Activated gamma-delta T cell (primary cell): ENCODE measurements at regions not wholly inside any gene's neighbourhood (a gene's known extent, or its start where the extent isn't known, plus 50 kb on each side); places are given as distances from the start of the nearest gene placed in this dataset.
"Not testable (repeated sequence)": the region's sequence is repeated elsewhere in the genome, so short reads cannot be mapped to it uniquely, and the experiment has no call there.

Source experiments
- DNase-seq: peaks from one replicate; lab custom pipeline; 2025; lab: John Stamatoyannopoulos, UW

- DNase-seq, result no peak
Measured at GRCh38 chr2:59798687-59799232, 754.7 kb downstream of the BCL11A start.

- DNase-seq, result no peak
Measured at GRCh38 chr2:59791004-59791618, 762.3 kb downstream of the BCL11A start.

GRCh38 chr2:59790186-59791003 lies 763.1 kb downstream of the BCL11A start:
- no peak for DNase-seq

DNA sequence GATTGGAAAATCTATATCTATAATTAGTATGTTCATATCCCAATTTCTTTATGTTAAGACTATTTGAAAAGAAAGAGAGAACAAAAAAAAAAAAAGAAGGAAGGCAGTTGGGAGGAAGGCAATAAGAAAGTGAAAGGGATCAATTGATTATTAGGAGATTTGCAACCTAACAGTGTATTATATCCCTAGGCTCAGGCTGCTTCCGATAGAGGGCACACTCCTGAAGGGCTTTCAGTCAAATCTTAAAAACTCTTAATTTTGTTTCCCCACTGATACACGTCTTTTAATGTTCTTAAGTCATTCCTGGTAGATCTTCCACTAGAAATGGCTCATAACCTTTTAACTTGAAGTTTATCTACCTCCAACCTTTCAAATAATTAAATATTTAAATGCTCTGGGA lies 763.9 kb downstream of the BCL11A start:
- no peak for DNase-seq

DNA sequence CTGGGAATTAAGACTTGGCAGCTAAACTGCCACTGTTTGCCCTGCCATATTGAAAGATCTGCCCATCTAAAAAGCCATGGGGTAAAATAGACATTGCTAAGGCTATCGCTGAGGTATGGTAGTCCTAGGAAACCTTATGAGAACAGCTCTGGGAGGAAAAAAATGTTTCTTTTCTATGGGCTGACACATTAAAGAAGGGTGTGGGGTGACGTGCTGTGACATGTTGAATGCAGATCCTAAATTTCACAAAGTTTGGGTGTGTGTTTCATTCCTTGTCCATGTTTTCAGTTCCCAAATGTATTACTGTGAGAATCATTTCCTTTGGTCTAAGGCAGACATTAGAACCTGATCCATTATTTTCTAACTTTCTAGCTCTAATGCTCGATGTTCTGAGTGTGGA lies 766.4 kb downstream of the BCL11A start:
- no peak for DNase-seq

- DNase-seq, result no peak
Measured at GRCh38 chr2:59786684-59787083, 766.8 kb downstream of the BCL11A start.

DNA sequence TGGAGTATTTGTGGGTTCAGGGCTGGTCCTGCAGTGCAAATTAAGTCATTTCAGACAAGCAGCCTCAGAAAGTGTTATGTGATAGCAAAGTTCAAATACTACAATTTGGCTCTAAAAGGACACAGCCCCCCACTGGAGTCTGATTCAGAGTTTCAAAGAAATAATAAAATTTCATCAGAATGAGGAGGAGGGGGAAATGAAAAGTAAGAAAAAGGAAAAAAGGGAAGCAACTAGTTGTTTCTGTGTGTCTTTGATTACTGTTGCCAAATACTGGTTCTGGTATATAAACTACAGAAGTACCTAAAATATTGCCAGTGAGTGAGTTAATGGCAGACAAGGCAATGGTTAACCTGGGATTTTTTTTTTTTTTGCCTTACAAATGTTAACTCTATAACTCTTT lies 773.9 kb downstream of the BCL11A start:
- no peak for DNase-seq

- DNase-seq, result no peak
Measured at GRCh38 chr2:59777120-59777519, 776.3 kb downstream of the BCL11A start.

- no peak for DNase-seq
Measured at GRCh38 chr2:59776726-59777008, 776.8 kb downstream of the BCL11A start.

GRCh38 chr2:59774821-59775433 lies 778.5 kb downstream of the BCL11A start:
- no peak for DNase-seq

- no peak for DNase-seq
Measured at GRCh38 chr2:59770651-59771050, 782.8 kb downstream of the BCL11A start.

- no peak for DNase-seq
Measured at GRCh38 chr2:59761966-59762365, 791.5 kb downstream of the BCL11A start.

DNA sequence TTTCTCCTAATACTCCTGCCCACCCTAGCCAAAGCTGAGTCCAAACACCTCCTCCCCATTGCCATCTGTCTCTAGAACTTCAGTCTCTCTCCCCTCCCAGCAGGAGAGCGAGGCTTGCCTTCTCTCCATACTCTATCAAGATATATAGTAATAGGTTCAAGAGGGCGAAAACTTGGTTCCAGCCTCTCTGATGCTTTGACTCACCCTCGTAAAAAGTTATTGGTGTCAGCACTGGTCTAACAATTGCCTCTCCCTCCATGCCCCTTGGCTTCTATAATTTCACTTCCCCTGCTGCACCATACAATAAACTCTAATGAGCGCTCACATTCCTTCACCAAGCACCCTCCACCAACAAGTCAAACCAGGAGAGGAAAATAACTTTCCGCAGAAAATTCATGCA lies 797.3 kb downstream of the BCL11A start:
- DNase-seq, result no peak

DNA sequence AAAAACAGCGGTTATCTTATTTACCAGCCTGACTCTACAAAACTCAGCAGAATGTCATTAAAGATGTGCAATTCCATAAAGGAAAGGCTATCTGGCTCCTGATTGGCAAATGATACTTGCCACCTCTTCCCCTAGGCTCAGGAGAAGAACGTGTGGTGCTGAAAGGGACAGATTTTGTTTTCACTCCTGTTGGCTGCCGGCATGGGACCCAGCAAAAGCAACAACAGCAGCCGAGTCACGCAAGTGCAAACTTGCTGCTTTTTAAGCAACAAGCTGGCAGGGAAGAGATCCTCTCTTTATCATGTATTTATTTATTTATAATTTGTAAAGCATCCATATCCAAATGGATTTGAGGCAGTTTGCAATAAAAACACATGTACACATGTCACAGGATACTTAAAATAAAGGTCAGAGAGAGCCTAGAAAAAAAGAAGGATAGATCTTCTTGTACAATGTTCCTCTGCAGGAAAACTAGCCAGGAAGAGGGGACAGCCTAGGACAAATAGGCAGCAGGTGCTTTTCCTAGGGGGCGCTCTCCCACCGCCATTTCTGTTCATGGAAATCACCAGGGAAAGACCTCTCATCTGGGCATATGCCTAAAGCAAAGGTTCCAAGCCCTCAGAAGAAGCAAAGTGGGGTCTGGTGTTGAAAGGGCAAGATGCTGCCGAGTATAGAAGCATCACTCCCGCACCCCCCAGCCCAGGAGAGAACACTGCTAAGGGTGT lies 799.3 kb downstream of the BCL11A start:
- DNase-seq, result no peak

- no peak for DNase-seq
Measured at GRCh38 chr2:59752512-59752911, 800.9 kb downstream of the BCL11A start.

DNA sequence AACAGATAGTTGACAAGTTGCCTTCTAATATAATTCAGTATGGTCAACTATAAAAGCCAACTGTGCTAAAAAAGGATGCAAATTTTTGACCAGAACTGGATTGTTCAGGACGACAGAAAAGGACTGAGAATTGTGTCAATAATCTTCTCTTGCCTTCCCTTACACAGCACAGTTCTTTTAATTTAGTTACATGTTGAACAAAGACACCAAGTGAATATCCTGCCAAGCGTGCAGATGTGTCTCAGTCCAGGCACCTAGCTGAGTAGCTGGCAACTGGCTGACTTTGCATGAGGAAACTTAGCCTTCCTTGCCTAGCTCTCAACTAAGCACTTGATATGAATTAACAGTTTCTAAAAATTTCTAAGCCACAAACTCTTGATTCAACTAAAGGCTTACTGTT lies 801.4 kb downstream of the BCL11A start:
- DNase-seq, result no peak

- DNase-seq, result not testable (repeated sequence)
Measured at GRCh38 chr2:59751214-59751613, 802.2 kb downstream of the BCL11A start.

DNA sequence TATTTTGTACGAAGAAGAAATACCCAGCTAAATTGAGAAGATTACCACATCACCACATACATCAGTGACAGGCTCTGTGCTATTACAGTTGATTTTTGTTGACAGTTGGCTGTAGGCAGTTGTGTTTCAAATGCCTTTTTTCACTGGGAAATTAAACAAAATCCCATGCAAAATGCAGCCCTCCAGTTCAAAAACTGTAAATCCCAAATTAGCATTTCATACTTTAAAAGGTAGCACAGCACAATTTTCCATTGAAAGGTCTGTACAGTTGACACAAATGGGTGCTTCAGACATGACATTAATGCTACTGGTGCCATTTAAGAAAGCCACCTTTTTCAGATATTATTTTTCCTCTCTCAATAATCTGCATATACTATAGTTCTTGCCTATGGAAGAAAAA lies 807.2 kb downstream of the BCL11A start:
- DNase-seq, result no peak

GRCh38 chr2:59745085-59745484 lies 808.4 kb downstream of the BCL11A start:
- no peak for DNase-seq

DNA sequence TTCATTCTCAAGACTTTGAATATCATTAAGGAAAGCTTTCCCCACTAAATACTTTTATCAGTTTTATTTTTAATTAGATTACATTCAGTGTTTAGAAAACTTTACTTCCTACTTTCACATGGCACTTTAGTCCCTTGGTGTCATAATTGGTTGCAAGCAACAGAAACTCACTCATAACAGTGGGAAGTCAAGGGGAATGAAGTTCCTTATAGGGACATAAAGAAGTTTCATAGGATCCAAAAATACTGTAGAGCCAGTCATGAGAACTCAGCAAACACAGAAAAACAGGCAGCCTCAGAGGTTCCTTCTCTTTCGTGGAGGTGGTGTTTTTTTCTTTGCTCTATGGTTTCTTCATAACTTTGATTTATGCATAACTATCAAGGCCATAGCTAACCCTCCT lies 809.0 kb downstream of the BCL11A start:
- DNase-seq, result no peak

DNA sequence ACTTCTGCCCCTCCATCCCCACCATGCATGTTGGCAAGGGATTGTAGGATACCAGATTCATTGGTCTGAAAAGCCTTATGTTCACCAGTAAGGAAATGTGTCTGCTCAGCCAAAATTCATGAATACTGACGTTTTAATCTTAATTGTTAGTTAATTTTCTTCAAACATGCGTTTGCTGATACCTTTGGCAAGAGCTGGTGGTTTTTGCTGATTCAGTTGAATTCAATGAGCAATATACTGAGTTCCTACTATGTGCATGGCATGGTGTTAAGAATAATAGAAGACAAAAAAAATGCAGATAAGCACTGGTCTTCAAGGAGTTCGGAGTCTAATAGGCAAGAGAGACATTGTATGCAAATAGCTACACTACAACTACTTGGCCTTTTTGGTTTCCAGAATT lies 811.6 kb downstream of the BCL11A start:
- DNase-seq, result no peak

GRCh38 chr2:59739166-59739565 lies 814.3 kb downstream of the BCL11A start:
- DNase-seq, result no peak

GRCh38 chr2:59737299-59737698 lies 816.2 kb downstream of the BCL11A start:
- DNase-seq, result no peak
